GM04504 (cell line): ENCODE measurements at regions not wholly inside any gene's neighbourhood (a gene's known extent, or its start where the extent isn't known, plus 50 kb on each side); places are given as distances from the start of the nearest gene placed in this dataset.

ENCODE experiments used
- DNase-seq: peaks from one replicate; pipeline ENCODE4 v3.0.0-alpha.2; 2012; ENCODE audit warnings: low read depth

DNA sequence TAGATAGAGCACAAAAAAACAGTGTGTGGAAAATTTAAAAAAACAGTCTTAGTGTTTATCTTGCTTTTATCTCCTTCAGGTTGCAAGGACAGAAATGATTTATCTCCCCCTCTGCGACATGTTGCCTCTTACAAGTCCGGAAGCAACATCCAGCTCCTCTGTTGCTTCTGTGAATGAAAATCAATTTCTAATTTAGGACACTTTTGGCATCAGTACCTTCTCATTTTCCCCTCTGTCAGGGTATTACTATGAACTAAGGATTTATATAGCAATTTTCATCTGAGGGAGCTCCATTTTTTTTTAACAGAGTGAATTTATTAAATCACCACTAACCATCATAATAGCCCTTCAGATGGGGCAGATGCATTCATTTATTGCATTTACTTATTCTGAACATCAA lies 116.6 kb upstream of the PLXNC1 start:
- no peak for DNase-seq

DNA sequence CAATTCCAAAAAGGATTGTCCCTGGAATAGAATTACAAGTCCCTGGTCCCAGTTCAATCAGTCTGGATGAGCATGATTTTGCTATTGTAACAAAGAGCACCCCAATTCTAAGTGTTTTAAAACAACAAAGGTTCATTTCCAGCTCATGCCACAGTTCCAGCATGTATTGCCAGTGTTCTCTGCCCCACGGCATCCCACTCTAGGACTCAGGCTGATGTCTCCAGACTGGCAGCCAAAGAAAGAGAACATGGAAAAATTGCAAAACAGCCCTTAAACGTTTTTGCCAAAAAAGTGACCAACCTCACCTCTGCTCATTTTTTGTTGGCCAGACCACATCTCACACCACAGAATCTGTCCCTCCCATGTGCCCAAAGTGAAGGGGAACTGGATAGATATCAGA lies 116.0 kb upstream of the PLXNC1 start:
- no peak for DNase-seq

DNA sequence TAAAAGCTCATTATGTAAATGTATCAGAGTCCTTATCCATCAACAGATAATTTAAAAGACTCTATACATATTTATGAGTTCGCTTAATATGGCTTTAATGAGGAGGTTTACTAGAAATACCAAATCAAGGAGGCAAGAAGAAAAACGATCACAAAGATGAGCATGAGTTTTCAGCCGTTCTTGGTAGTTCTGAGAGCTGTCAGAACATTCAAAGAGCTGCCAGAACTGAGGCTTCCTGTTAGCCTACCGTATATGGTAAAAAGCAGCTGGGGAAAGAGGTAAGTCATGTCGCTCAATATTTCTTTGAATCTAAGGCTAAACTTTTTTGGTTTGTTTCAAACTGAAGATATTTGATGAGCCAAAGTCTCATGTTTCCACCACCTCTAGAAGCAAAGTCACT lies 115.3 kb upstream of the PLXNC1 start:
- DNase-seq: no peak

DNA sequence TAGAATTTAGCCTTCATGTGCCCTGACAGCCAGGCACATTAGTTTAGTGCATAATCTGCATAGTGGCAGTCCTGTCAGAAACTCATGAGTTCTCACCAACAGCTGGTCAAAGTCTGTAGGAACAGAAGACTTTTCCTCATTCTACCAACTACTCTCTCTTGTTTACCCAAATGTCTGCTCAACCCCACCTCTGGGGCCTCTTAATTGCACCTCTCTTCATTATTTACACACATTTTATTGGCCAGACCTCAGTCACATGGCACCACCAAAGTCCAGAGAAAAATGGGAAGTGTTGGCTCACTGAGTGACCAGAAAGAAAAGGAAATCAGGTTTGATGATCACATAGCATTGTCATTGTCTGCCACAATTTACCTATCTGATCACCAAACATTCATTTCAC lies 114.6 kb upstream of the PLXNC1 start:
- DNase-seq: no peak

DNA sequence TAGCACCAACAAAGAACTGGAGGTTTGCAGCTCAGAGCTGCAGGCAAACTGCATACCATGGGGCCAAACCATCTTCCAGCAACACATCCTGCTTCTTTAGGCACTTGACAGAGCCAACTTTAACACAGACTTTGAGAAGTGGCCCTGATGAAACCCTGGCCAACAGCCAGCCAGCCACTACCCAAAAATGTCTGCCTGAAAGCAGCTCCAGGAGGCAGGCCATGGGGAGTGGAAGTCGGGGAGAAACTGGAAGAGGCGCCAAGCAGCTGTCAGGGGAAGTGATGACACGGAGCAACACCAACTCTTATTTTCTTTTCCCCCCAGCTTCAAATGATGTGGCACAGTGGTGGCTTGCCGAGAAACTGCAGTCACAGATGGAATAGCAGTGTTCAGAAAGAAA lies 110.9 kb upstream of the PLXNC1 start:
- DNase-seq: no peak

DNA sequence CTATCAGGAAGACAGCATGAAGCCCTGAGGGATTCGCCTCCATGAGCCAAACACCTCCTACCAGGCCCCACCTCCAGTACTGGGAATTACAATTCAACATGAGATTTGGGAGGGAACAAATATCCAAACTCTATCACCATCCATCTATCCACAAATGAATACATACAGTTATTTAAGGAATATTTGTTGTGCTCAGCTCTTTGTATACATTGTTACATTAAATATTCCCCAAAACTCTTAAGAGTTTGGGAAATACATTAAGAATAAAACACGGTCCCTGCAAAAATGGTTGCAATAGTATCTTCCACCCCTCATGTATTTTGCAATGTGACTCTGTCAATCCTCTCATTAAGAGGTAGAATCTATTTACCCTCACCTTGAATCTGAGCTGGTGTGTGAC lies 109.8 kb upstream of the PLXNC1 start:
- DNase-seq: no peak

DNA sequence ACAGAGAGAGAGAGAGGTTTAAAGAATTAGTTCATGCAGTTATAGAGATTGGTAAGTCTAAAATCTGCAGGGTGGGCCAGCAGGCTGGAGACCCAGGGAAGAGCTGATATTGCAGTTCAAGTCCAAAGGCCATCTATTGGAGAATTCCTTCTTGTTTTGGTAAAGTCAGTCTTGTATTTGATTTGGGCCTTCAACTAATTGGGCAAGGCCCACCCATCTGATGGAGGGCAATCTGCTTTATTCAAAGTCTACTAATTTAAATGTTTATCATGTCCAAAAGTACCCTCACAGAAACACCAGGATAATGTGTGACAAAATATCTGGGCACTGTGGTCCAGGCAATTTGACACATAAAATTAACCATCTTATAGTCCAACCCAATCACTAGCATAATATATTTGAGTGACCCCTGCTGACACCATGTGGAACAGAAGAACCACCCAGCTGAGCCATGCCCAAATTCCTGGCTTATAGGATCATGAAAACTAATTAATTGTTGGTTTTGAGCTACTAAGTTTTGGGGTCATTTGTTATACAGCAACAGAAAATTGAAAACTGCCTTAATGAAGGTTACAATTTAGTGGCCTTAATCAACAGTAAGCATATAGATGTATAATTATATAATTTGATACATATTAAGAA lies 109.1 kb upstream of the PLXNC1 start:
- no peak for DNase-seq

DNA sequence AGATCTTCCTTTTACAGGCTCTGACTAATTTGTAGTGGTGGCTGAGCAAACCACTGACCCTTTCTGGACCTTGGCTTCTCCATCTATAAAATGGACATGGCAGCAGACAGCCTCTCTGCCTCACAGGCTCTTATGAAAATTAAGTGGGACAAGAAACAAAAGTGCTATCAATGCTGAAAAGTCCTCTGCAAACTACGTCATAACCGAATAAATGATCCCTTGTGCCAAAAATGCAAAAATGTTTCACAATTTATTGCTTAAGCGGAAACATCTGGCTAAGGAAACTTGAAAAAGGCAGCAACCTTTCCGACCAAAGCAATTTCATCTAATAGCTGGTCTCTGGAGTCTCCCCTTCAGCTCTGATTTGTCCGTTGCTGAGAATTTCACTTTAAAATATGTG lies 108.5 kb upstream of the PLXNC1 start:
- peak; percentile 21 for DNase-seq

DNA sequence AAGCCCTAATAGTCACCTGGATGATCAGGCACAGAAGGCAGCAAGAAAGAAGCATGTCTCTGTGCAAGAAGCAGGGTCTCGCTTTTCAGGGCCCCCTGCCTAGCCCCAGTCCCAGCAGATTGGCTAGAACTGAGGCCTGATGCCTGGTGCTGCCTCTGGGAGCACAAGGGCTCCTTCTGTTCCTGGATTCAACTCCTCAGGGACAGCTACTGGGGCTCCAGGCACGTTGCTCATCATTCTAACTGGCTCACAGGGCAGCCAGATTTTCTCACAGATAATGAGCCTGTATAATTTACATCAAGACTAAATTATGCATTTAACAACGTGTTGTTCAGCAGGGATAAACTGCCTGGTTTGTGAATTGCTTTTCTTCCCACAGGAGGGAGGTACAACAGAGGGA lies 106.5 kb upstream of the PLXNC1 start:
- DNase-seq: peak; percentile 3

DNA sequence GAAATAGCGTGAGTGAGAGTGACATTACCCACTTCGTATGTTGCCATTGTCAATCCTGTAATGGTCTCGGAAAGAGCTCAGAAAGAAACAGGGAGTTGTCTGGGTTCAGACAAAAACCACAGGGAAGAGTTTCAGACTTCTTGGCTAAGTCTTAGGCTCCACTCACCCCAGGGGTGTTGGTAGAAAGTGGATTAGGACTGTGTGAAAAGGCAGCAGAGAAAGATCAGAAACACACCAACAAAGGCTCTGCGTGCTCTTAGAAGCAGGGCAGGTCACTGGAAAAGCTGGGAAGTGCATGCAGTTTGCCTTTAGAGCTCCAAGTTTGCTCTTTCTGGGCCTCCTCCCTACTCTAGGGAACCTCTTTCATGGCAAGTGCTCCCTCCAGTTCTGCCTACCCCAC lies 106.1 kb upstream of the PLXNC1 start:
- no peak for DNase-seq

DNA sequence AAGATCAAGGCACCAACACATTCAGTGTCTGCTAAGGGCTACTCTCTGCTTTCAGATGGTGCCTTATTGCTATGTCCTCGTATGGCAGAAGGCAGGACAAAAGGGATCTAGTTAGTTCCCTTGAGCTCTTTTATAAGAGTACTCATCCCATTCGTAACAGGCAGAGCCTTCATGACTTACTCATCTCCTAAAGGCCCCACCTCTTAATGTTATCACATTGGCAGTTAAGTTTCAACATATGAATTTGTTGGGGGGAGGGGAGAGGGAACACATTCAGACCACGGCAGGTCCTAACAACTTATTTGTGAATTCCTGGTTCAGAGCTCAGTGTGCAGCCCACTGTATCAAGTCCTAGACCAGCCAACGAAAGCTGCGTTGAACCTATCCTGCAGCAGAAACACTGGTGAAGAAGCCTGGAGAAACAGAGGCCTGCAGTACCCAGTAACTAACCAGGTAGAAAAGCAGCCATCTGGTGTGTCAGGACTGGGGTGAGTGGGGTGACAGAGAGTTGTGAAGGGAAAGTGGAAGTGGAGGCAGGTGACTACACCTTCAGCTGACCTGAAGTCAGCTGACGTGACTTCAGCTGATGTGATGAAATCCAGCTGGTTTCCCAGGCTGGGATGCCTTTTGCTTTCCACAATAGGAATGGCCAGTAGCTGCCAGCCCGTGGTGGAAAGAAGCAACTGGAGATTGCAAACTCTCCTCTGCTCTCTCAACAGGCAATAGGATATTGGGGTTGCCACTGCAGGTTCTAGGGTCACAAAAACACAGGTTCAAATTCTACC lies 101.6 kb upstream of the PLXNC1 start:
- DNase-seq: no peak

DNA sequence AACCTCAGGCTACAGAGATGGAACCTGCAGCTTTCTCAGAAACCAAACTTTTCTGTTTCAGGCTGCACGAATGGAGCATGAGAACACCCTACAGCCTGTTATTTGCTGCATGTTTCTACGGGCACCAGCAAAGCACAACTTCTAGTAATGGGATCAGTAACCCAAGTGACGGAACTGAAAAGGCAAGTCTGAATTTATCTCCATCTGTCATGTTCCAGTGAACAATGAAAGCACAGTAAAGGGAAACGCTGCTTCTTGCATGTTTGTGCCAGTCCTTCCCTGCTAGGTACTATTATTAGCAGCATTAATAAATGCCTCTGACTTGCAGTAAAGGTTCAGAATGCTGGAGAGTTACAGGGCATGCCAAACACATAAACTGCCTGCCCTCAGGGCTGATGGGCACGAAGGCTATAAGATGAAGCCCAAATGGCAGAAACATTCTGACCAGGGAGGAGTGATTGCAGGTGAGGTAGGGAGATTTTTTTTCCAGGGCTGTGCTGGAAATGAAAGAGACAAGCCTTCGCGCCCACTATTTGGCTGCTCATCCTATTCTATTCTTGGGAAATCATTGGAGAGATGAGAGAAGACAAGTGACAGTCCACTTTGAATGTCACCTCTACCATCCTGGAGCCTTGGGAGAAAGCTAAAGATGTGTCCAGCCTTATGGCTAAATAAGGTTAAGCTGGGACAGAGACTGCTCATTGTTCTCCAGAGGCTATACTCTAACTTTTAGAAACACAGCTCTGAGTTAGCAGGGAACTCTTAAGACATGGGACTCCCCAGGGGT lies 100.4 kb upstream of the PLXNC1 start:
- no peak for DNase-seq

DNA sequence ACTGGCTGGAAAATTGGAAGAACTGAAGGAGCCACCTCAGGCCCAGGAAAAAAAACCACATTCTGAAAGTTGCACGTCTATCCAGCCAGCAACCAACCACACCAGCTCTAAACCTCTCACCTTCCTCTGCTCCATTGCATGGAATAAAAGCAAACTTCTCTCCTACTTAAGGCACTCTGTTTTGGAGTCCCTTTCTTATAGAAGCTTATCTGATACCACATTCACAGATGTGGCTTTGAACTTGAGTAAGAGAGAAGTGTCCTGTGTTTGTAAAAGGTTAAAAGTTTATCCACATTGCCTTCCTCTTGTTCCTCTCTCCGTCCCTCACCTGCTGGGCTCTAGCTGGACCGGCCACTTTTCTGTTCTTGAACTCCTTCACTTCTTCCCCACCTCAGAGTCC lies 99.6 kb upstream of the PLXNC1 start:
- DNase-seq: no peak

DNA sequence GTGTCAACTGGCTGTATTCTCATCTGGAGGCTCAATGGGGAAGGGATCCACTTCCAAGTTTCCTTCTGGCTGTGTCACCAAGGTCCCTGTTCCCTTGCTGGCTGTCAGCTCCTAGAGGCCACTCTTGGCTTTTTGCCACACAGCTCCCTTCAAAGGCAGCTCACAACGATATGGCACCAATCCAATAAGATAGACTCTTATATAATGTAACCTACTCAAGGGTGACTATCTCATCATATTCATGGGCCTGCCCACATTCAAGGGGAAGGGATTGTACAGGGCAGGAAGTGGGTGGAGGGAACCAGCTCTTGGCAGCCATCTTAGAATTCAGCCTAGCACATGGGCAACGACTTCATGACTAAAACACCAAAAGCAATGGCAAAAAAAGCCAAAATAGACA lies 98.7 kb upstream of the PLXNC1 start:
- DNase-seq: no peak

DNA sequence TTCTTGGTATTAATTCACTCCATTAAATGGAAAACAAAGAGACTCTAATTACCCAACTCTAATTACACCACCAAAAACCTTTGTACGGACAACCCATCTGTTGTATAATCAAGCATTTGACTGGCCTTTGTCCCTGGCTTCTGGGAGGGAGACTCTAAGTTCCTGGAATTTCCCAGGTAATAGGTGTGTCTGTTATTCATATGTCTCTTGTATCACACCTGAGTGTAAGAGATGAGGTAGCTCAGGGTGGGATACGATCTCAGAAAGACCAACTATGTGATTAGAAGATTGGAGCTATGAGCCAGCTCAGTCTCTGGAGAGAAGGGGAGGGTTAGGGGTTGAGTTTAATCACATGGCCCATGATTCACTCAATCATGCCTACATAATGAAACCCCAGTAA lies 94.7 kb upstream of the PLXNC1 start:
- DNase-seq: no peak

DNA sequence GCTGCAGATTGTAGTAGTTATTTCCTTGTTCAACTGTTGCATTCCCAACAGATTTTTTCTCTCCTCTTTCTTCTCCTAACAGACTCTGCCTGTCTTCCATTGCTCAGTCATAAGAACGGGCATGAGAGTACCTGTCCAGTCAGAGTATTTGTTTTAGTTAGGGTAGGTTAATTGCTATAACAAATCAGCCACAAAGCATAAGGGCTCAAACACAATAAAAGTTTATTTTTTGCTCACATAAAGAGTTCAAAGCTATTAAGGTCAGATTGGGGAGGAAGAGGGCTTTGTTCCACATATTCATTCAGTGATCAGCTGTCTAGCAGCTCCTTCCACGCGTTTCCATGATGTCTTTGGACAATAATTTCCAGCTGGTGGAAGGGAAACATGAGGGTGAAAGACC lies 92.8 kb upstream of the PLXNC1 start:
- no peak for DNase-seq

DNA sequence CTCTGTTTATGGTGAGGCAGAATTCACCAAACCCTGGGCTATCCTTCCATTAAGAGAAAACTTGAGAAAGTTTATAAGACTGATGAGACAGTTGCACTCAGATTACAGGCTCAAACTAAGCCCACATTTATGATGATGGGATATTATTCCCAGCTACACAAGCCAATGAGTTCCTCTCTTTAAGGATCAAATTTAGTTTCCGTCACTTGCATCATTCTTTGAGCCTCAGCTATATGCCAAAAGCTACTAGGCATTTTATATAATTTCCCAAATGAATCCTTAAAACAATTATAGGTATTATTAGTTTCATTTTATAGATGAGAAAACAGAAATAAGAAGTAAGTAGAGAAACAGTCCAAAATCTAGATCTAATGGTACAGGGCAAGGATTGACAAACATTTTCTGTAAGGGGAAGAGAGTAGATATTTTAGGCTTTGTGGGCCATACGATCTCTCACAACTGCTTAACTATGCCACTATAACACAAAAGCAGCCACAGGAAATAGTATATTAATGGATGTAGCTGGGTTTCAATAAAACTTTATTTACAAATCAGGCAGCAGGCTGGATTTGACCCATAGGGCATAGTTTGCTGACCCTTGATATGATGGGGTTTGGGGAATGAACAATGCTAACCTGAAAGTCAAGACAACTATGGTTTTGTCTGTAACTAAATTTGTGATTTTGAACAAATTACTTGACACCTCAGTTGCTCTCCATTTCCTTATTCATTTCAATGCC lies 91.8 kb upstream of the PLXNC1 start:
- DNase-seq: no peak

DNA sequence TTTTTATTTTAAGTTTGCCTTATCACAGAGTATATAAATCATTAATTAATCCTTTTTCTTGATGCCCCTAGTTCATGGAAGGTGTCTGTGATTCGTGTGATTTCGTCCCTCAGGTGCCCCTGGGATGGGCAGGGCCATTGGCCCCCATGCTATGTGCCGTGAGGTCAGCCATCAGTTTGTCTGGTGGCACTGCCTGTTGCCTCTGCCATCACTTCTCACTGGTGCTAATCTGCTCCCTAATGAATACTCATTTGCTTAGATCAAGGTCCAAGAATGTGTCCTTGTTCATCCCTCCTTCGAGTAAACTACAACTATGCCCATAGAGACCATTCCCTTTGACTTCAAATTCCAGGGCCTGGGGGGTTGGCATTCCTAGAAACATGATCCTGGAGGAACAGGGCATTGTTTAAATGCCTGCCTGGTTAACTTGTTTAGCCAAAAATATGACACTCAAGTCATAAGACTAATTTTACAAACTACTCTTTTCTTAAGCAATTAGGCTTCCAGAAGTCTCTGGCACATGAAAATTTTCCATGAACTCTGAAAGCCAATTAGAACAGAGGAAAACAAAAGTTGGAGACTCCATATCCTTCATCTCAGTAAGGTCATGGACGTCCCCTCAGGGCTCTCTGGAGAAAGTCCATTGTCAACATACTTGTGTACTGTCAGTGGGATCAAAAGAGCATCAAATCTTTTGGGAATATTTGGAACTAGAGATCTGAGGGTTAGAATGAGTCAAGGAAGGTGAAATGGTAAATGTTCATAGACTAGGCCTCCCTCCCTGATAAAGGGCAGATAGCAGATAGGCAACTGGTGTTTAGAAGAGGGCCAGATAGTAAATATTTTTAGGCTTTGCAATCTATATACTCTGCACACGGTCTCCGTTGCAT lies 90.9 kb upstream of the PLXNC1 start:
- DNase-seq: no peak

DNA sequence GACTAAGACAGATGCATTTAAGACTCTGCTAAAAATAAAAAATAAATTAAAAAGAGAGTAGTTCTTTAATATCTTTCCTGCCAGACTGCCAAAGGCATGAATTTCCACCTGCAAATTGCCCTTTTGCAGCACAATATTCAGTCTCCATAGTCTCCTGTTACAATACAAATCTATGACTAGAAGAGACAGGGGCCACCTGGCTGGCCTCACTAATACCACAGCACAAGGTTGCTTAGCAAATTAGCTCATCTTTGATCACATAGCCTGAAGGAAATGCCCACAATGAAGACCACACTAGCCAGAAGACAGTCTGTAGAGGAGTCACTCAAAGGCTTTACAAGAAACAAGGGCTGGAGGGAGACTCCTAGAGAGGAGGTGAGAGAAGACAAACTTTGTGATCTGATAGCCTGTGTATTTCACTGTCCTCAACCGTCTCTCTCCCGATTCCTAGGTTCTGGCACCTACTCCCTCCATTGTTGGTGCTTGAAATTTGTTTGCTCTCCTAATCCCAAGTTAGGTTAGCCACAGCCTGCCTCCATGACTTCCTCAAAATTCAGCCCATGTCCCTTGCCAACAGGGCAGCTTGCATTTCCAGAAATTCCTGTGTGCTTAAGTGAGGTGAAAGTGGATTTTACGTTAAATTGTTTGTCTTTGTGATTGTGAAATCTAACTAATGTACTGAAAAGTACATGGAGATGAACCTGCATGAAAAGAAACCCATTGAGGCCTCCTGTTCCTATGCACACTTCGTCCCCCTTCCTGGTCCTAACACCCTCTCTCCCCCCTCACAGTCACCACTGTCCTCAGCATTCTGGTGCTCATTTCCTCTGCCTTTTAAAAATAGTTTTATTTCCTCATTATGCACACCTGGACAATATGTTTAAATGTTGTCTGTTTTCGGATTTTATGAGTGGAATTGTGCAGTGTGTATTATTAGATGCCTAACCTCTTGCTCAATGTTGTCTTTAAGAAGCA lies 88.7 kb upstream of the PLXNC1 start:
- no peak for DNase-seq

DNA sequence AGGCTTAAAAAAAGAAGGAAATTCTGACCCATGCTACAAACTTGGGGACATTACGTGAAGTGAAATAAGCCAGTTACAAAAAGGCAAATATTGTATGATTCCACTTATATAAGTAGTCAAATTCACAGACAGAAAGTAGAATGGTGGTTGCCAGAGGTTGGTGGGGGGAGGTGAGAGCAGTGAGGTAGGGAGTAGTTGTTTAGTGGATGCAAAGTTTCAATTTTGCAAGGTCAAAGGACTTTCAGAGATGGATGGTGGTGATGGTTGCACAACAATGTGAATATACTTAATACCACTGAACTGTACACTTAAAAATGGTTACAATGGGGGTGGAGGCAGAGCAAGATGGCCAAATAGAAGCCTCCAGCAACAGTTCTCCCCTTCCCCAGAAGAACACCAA lies 86.2 kb upstream of the PLXNC1 start:
- DNase-seq: no peak
